ENCODE measurements at regions not wholly inside any gene's neighbourhood (a gene's known extent, or its start where the extent isn't known, plus 50 kb on each side); places are given as distances from the start of the nearest gene placed in this dataset.

DNA sequence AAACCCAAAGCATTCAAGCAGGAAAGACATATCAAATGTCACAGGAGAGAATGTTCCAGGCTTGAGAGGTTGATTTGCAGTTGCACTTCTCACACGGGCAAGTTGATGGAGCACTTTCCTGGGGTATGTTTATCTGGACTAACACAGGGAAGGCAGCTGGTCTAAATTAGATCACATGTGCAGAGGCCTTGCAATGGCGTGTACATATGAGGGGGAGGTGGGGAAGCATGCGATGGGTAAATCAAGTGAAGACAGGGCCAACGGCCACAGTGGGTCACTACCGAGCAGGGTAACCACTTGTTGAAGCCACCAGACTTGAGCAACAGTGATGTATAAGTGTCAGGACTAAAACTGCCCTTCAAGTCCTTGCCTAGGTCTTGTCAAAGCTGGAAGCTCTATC is 156.6 kb upstream of the MAF start:
- TF ChIP-seq CTCF (IDR thresholded peaks at IDR 0.05), result no peak
- no peak for TF ChIP-seq POLR2A (IDR thresholded peaks at IDR 0.05)
- TF ChIP-seq EP300 (IDR thresholded peaks at IDR 0.05), result no peak
- no peak for TF ChIP-seq POLR2AphosphoS5 (IDR thresholded peaks at IDR 0.05)
